ENCODE measurements at regions not wholly inside any gene's neighbourhood (a gene's known extent, or its start where the extent isn't known, plus 50 kb on each side); places are given as distances from the start of the nearest gene placed in this dataset.

GRCh38 chr2:239476029-239476756, 75.4 kb upstream of the HDAC4 start:
- TF ChIP-seq EZH2 (IDR thresholded peaks at IDR 0.05; ENCODE audit: borderline replicate concordance, low read length) = no peak
- no peak for TF ChIP-seq CTCF (IDR thresholded peaks at IDR 0.05; ENCODE audit: low read length)

All from OCI-LY1 (cell line).